ENCODE measurements at regions not wholly inside any gene's neighbourhood (a gene's known extent, or its start where the extent isn't known, plus 50 kb on each side); places are given as distances from the start of the nearest gene placed in this dataset.

DNA sequence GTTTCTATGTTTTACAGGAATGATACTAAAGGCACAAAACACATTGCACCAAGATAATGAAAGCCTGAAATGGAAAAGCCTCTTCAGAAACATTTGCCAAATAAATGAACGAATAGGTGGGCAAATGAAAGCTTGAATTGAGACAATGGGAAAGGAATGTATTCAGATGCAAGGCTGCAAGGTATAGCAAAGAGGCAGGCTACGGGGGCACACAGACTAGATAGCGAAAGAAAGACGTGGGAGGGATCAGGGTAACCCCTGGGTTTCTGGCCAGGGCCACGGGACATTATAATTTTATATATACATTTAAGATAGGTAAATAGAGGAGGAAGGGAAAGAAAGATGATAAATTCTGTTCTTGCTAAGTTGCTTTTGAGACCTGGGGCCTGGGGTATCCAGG lies 95.9 kb upstream of the NLGN1 start:
- TF ChIP-seq ARNTL (CRISPR knock-in tag; IDR thresholded peaks at IDR 0.05; ENCODE audit: borderline replicate concordance, low read depth) (no peak), ZC3H10 (CRISPR knock-in tag; IDR thresholded peaks at IDR 0.05) (no peak), ZNF8 (CRISPR knock-in tag; IDR thresholded peaks at IDR 0.05) (no peak), SNAI2 (CRISPR knock-in tag; IDR thresholded peaks at IDR 0.05) (no peak), CSRNP3 (CRISPR knock-in tag; IDR thresholded peaks at IDR 0.05) (no peak)
- TF ChIP-seq, protein P1, sequence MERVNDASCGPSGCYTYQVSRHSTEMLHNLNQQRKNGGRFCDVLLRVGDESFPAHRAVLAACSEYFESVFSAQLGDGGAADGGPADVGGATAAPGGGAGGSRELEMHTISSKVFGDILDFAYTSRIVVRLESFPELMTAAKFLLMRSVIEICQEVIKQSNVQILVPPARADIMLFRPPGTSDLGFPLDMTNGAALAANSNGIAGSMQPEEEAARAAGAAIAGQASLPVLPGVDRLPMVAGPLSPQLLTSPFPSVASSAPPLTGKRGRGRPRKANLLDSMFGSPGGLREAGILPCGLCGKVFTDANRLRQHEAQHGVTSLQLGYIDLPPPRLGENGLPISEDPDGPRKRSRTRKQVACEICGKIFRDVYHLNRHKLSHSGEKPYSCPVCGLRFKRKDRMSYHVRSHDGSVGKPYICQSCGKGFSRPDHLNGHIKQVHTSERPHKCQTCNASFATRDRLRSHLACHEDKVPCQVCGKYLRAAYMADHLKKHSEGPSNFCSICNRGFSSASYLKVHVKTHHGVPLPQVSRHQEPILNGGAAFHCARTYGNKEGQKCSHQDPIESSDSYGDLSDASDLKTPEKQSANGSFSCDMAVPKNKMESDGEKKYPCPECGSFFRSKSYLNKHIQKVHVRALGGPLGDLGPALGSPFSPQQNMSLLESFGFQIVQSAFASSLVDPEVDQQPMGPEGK (CRISPR knock-in tag; IDR thresholded peaks at IDR 0.05; ENCODE audit: borderline replicate concordance), result no peak
